ENCODE measurements at regions not wholly inside any gene's neighbourhood (a gene's known extent, or its start where the extent isn't known, plus 50 kb on each side); places are given as distances from the start of the nearest gene placed in this dataset.

GRCh38 chr7:42429339-42429738 is 192.3 kb upstream of the GLI3 start:
- DNase-seq, result no peak

- no peak for DNase-seq
Observed at GRCh38 chr7:42426163-42426562, 189.2 kb upstream of the GLI3 start.

DNA sequence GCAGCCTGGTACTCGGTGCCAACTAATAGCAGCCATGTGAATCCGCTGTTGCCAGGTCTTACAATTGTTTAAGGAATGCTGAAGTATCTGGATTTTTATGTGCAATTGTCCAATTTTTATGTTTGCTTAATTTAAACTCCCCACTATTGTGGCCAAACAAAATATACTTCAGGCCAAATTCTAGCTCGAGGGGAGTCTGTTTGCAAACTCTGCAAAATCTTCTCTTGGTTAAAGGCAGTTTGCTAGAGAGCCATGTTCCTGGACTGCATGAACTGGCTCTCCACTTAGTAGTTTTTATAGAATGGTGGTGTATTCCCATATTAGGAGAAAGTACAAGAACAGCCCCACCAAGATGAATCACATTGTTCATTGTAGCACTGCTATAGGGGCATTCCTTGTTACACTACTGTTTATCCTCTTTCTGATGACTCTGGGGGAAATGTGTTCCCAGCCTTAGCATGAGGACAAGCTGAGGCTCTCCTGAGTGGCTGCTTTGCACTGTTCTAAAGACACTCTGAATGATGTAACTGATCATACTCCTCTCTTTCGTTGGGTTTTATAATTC is 178.0 kb upstream of the GLI3 start:
- DNase-seq, result no peak

GRCh38 chr7:42414028-42414427 is 177.0 kb upstream of the GLI3 start:
- no peak for DNase-seq

- DNase-seq, result no peak
Observed at GRCh38 chr7:42409296-42409695, 172.3 kb upstream of the GLI3 start.

DNA sequence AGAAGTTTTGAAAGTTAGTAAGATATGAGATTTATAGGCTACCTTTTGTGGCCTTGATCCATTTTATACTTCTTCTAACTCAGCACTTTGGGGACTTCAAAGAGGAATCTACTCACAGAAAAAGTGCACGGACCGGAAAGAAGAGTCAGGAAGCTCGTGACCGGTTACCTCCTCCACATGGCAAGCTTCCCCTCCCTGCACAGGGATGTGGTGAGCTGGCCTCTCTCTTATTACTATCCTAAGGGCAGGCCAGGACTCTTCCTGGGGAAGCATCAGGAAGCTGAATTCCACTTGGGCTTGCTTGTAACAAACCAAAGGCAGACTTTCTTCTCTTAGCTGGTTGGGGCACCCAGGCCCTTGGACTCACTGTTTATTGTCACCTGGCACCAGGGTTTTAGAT is 170.8 kb upstream of the GLI3 start:
- DNase-seq, result no peak

DNA sequence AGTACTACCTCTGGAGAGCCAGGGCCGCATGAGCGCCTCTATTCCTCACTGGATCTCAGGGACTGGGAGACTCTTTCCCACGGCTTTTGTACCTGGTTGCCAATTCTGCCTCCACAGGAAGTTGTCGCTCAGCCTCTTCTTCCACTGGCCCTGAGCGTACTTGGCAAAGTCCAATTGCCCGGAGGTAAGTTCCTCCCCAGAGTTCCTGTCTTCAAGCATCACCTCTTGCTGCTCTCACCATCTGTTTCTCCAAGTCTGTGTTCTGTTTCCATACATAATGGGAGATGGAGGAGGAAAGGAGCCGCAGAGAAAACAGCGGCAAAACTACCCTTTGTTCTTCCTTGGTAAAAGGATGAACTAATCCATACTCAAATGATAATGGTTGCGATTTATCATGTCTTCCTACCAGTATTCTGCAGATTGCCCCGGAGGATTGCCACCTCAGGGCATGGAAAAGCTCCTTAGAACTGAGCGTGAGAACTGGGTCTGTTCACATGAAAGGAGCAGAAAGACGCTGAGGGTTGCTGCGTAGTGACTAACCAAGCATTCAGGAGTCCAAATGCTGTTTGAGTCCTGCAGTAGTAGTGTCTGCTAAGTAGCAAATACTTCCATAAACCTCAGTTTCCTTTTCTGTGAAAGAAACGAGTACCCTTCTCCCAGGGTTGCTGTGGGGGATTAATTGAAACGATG is 170.2 kb upstream of the GLI3 start:
- no peak for DNase-seq

- no peak for DNase-seq
Observed at GRCh38 chr7:42406358-42406757, 169.3 kb upstream of the GLI3 start.

- DNase-seq, result no peak
Observed at GRCh38 chr7:42405782-42406181, 168.8 kb upstream of the GLI3 start.

DNA sequence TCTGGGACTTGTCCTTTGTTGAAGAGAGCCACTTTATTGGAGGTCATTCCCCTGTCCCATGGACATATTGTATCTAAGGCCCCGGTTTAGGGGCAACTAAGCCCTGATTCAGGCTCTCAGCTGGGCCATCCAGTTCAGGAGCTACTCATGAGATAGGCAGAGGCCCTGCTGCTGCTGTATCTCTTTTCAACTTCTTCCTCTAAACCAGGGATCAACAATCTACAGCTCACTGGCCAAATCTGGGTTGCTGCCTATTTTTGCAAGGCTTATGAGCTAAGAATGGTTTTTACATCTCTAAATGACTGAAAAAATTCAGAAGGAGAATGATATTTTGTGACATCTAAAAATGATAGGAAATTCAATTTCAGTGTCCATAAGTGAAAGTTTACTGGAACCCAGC is 166.8 kb upstream of the GLI3 start:
- no peak for DNase-seq

DNA sequence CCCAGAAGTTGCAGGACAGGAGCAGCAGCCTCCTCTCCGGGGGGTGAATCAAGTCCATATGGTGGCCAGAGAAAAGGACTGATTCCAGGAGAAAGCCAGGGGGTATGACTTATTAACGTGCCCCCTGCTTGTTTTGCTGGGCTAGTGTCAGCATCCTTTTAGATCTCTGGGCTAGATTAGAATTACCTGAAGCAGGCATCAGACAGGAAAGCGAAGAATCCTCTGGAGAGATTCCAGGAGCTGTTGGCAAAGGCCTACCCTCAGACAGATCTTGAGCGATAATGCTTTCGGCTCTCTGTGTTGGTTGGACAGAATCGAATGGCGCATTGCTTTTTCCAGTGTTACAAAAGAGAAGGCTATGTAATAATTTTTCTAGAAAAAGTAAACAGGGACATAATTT is 164.0 kb upstream of the GLI3 start:
- no peak for DNase-seq

DNA sequence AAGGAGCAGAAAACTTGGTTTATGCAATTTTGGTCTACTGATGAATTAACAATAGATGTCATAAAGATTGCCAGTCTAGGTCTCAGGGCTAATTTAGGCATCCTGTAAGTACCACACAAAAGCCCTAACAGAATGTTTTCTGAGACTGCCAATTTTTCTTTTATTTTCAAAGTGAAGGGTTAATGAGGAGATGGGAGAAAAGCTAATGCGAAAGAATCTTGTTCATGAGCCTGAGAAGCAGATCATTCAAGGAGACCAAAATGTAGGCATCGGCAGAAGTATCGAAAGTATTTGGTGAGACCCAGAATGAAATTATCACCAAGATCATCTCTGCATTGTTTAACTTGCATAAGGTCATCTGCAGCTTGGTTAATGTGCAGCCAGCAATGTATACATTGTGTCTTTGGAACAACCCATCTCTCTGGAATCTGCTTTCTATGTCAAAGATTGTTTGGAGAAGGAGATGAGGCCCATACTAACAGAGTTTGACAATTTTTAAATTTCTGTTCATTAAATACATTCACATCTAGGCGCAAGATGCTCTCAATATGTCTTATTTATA is 163.3 kb upstream of the GLI3 start:
- DNase-seq, result no peak

DNA sequence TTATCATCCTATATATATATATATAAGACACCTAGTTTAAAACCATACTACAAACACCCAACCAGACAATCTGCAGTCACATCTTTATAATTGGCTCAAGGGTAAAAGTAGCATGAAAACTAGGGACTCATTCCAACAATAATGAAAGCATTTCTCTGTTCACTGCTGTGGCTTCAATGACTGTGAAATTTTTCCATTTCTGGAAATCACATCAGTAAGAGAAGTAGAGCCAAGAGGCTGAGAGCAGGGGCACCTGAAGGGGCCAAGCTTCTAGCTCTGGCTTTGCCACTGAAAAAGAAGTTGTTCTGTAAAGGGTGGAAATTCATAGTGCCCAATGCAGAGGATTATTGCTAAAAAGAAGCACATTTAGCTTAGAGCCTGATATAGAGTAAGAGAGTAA is 158.6 kb upstream of the GLI3 start:
- DNase-seq, result no peak

DNA sequence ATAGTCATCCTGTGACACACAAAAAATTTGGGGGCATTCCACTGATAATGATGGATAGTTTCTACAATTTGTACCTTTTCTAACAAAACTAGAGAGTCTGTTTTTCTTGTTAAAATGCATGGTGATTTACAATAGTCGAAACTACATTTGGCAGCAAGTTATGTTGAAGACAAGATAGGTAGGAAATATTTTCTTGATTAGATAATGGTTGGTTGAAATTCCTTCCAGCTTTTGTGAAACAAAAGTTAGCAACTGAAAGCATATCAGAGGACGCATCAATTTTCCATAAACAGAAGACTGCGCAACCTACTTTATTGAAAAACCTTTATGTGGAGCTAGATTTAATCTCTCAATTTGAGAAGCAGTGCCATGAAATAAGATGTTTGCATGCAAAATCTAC is 155.8 kb upstream of the GLI3 start:
- no peak for DNase-seq

DNA sequence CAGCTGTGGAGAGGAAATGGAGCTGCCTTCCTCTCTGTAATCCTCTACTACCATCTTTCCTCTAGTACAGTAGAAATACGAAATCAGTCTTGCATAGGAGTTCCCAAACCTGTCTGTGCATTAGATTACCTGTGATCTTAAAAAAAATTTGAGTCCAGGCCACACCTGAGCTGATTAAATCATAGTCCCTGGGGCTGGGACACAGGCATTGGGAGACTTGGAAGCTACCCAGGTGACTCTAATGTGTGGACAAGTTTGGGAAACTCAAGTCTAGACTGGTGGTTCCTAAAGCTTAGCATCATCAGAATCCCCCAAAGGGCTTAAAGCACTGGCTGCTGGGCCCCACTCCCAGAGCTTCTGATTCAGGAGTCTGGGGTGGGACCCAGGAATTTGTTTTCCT is 152.7 kb upstream of the GLI3 start:
- DNase-seq, result no peak

DNA sequence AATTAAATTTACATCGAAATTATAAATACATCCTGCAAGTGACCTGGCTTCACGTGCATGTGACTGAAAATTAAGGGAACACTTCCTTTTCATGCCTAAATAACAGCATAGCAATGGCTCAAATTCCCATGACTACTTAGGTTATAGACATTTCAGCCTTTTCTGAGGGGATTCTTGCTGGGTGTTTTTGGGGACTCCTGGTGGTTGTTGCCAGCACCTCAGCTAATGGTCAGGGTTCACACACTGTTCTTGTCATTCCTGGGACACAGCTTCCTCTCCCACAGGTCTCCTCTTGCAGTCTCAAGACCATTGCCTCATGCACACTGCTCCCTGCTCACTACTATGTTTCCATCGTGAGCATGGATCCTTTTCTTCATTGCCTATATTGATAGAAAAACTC is 148.9 kb upstream of the GLI3 start:
- DNase-seq, result no peak

GRCh38 chr7:42381161-42381560 is 144.2 kb upstream of the GLI3 start:
- DNase-seq, result no peak

- DNase-seq, result no peak
Observed at GRCh38 chr7:42380401-42380800, 143.4 kb upstream of the GLI3 start.

- no peak for DNase-seq
Observed at GRCh38 chr7:42378149-42378548, 141.1 kb upstream of the GLI3 start.

- no peak for DNase-seq
Observed at GRCh38 chr7:42373285-42373684, 136.3 kb upstream of the GLI3 start.

- DNase-seq, result no peak
Observed at GRCh38 chr7:42372479-42372878, 135.5 kb upstream of the GLI3 start.

GRCh38 chr7:42359946-42360345 is 122.9 kb upstream of the GLI3 start:
- no peak for DNase-seq

GRCh38 chr7:42351316-42351935 is 114.4 kb upstream of the GLI3 start:
- no peak for DNase-seq

- no peak for DNase-seq
Observed at GRCh38 chr7:42350801-42351200, 113.8 kb upstream of the GLI3 start.

DNA sequence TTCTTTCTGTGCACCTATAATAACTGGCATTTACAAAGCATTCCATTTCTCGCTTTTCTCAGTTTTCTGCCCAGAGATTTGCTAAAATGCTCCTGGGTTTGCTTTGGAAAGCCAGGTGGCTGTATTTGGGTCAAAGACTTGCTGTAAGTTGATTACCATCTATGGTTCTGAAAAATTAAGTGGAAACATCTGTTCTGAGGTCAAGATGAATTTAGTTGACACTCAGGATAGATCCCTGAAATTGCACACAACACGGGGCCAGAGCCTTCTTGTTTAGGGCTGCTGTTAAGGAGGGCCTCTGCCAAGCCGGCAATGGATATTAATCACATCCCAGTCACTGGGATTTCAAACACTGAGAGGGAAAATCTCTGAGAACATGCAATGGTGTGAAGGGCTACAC is 111.6 kb upstream of the GLI3 start:
- no peak for DNase-seq
